MG63 (cell line): ENCODE measurements at regions not wholly inside any gene's neighbourhood (a gene's known extent, or its start where the extent isn't known, plus 50 kb on each side); places are given as distances from the start of the nearest gene placed in this dataset.
"Not testable (repeated sequence)": the region's sequence is repeated elsewhere in the genome, so short reads cannot be mapped to it uniquely, and the experiment has no call there.

ENCODE experiments used
- DNase-seq: peaks from one replicate; pipeline ENCODE4 v3.0.0-alpha.2; 2020
- H3K27me3 ChIP-seq: fragments of 250-450 bp; sonication (Bioruptor Pico); 2 replicates; pipeline ENCODE4 v1.5.1; 2020; ENCODE audit warnings: mild to moderate bottlenecking, moderate library complexity
- H3K36me3 ChIP-seq: fragments of 250-450 bp; sonication (Bioruptor Pico); 2 replicates; pipeline ENCODE4 v1.5.1; 2020; ENCODE audit warnings: mild to moderate bottlenecking, moderate library complexity
- H3K4me3 ChIP-seq: fragments of 250-450 bp; sonication (Bioruptor Pico); 2 replicates; pipeline ENCODE4 v1.5.1; 2020; ENCODE audit warnings: mild to moderate bottlenecking, moderate library complexity
- H3K9me3 ChIP-seq: fragments of 250-450 bp; sonication (Bioruptor Pico); 2 replicates; pipeline ENCODE4 v1.5.1; 2020; ENCODE audit warnings: mild to moderate bottlenecking, moderate library complexity

DNA sequence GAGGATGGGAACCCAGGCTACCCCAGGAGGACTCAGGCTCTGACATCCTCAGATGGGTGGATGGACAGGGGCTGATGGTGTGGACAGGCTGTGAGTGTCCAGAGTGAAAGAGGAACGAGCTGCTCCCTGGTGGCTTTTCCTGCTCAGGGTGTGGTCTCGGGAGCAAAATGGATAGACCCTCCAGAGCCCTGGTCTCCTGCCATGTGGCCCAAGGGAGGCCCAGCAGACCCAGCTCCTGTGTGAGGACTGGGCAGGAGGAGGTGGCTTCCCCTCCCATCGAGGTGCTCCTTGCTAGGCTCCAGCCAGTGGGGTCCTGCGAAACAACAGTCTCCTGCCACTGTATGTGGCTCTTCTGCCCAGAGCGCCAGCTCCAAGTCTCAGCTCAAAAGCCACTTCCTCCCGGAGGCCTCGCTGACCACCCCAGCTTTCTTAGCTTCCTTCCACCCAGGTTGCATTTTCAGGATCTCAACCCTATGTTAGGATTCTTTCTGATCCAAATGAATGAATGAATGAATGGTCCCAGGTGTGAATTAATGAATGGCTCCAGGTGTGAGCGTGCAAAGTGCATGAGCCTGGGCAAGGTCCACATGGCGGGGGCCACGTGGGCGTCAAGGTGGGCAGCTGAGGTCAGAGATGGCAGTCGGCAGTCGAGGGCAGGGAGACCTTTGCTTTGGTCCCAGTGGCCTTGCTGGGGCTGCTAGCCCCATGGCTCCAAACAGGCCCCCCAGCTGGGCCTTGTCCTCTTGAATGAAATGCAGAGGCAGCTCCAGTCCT lies 120.3 kb upstream of the CIBAR2 start:
- no peak overlapping the region for H3K4me3 ChIP-seq
- H3K27me3 ChIP-seq, result no peaks in the 10 kb centered on the region
- no peak for DNase-seq
- no peaks in the 10 kb centered on the region for H3K36me3 ChIP-seq
- no peaks in the 10 kb centered on the region for H3K9me3 ChIP-seq

DNA sequence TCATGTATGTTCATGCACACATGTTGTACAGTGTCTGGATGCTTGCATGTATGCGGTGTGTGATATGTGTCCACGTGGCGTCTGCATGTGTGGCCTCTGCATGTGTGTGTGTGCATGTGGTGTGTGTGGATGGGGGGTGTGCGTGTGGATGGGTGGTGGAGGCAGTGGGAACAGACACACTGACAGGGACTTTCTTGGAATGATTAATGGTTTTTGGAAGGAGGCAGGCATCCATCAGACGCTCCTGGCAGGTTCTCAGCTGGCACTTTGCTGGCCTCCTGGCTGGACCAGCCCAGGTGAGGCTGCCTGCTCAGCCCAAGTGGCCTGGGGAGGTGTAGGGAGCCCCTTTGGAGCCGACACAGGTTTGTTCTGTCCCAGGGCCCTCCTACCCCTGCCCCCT lies 121.2 kb upstream of the CIBAR2 start:
- Histone ChIP-seq H3K9me3 (no peaks in the 10 kb centered on the region), H3K4me3 (no peak overlapping the region), H3K27me3 (no peaks in the 10 kb centered on the region), H3K36me3 (no peaks in the 10 kb centered on the region)
- DNase-seq, result no peak

DNA sequence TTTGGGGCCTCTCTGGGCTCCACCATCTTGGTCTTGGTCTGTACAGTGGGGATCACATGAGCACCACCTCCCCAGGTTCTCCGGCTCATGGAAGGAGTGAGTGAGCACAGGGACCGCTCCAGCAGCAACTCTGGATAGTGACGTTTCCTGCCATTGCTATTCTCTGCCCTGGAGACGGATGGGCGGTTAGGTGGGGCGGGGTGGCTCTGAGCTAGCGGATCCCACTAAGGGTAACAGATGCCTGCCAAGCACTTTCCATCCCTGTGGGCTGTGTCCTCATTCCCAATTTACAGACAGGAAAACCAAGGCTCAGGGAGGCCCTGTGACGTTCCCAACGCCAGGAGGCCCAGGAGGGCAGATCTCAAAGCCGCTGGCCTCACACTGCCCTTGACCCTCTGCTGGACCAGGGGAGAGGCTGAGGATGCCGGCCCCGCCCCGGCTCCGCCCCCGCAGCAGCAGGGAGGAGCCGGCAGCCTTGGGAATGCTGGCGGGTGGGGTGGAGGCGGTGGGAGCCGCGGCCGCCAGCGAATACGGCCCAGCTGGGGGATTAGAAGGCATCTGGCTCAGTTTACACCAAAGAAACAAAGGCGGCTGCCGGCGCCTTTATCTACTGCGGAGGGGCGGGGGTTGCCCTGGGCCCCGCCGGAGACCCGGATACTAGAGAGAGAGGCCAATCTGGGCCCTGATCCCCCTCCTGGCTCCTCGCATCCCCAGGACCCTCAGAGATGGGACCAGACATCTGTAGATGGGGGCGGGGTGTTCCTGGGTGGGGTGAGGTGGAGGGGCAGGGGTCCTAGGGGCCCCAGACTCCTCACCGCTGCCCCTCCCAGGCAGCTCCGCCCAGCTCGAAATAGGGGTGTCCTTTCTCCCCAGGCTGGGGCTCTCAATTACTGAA lies 122.3 kb upstream of the CIBAR2 start:
- H3K27me3 ChIP-seq, result no peaks in the 10 kb centered on the region
- no peaks in the 10 kb centered on the region for H3K9me3 ChIP-seq
- peak overlapping the region; percentile 22 for H3K4me3 ChIP-seq
- no peaks in the 10 kb centered on the region for H3K36me3 ChIP-seq
- peak; percentile 88 for DNase-seq

DNA sequence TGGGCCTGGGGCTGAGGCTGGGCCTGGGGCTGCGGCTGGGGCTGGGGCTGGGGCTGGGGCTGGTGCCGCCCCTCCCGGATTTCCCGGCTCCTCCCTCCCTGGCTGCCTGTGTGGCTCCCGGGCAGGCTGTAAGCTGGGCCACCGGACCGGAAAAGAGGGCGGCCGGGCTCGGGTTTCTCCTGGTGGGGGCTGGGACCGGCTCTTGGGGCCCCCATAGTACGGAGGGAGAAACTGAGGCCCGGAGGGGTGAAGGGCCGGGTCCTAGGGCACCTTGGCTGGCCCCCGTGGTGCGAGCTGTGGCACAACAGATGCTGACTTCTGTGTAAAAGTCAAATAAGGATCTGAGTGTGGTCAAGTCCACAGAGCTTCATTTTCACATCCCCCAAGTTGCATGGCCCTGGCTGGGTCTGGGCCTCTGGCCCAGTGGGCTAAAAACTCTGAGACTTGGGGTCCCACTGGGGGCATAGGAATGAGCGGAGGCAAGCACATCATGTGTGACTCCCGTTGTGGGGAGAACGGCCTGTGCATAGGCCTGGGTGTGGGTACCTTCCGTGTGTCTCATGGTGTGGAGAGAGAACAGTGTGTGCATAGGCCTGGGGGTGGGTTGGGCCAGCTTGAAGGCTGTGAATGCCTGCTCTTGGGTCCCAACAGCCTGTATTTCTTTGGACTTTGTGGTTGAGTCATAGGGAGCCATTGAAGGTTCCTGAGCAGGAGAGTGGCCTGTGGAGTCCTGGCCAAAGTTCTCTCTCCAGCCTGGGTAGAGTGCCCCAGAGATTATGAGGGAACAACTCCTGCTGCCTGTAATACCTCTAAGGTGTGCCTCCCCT lies 123.9 kb upstream of the CIBAR2 start:
- no peak for DNase-seq
- no peaks in the 10 kb centered on the region for H3K9me3 ChIP-seq
- H3K27me3 ChIP-seq, result no peaks in the 10 kb centered on the region
- H3K36me3 ChIP-seq, result no peaks in the 10 kb centered on the region
- no peak overlapping the region for H3K4me3 ChIP-seq

DNA sequence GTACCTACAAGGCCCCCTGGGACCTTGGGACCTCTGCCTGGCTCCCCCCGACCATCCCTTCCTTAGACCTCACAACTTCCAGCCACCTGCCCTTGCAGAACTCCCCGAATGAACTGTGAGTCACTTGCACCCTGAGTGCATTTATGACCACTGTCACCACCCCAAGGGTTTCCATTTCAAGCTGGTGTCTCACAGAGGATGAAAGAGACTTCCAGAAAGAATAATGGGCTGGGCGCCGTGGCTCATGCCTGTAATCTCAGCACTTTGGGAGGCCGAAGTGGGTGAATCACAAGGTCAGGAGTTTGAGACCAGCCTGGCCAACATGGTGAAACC lies 124.5 kb upstream of the CIBAR2 start:
- no peak for DNase-seq
- Histone ChIP-seq H3K27me3 (no peaks in the 10 kb centered on the region), H3K36me3 (no peaks in the 10 kb centered on the region), H3K9me3 (no peaks in the 10 kb centered on the region), H3K4me3 (no peak overlapping the region)

DNA sequence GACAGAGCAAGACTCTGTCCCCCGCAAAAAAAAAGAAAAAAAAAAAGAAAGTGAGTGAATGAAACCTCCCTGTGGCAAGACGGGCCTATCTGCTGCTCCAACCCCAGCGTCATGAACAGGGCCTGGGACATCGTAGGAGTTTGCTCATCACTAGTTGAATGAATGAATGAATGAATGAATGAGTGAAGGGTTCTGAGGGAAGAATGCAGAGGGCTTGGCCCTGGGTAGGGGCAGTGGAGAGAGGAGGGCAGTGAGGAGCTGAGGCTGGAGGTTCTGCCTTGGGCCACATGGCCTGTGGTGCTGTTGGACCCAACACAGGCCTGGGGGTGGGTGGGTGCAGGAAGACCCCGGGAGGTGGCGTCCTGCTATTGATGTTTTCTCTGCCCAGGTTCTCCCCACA lies 125.5 kb upstream of the CIBAR2 start:
- no peak overlapping the region for H3K4me3 ChIP-seq
- H3K27me3 ChIP-seq, result no peaks in the 10 kb centered on the region
- DNase-seq, result no peak
- H3K36me3 ChIP-seq, result no peaks in the 10 kb centered on the region
- no peaks in the 10 kb centered on the region for H3K9me3 ChIP-seq

DNA sequence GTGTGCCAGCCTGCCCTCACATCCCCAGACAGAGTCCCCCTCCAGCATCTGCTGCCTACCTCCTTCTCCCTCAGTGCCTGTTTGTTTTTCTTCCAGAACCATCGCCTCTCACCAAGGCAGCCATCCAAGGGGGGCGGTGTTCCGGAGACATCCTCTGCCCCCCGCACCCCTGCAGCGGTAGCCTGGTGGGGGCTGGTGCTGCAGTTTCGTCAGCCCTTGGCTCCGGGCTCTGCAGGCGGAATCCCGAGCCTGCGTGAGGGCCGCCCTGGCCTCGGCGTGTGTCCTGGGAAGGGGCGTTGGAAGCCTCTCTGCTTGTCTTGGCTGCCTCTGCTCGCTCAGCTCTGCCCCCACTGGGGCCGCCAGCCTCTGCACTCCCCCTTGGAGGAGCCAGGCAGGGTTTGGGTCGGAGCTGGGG lies 126.0 kb upstream of the CIBAR2 start:
- DNase-seq, result peak; percentile 80
- Histone ChIP-seq H3K4me3 (no peak overlapping the region), H3K36me3 (no peaks in the 10 kb centered on the region), H3K27me3 (no peaks in the 10 kb centered on the region), H3K9me3 (no peaks in the 10 kb centered on the region)

DNA sequence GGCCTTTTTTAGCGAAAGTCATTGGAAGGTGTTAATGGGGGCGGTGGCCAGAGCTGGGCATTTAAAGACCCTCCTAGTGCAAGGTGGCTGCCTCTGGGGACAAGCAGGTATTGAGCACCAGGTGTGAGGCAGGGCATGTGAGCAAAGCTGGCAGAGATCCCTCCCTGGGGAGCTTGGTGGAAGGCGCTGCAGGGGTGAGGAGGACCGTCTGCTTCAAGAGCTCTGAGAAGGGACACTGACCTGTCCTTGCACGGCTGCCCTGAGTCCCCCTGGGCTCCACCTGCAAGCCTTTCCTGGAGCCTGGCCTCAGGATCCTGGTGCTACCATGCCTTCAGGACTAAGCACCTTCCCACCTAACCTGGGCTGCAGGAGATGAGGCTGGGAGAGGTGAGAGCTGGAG lies 127.0 kb upstream of the CIBAR2 start:
- Histone ChIP-seq H3K27me3 (no peaks in the 10 kb centered on the region), H3K9me3 (no peaks in the 10 kb centered on the region), H3K4me3 (no peak overlapping the region), H3K36me3 (no peaks in the 10 kb centered on the region)
- no peak for DNase-seq

DNA sequence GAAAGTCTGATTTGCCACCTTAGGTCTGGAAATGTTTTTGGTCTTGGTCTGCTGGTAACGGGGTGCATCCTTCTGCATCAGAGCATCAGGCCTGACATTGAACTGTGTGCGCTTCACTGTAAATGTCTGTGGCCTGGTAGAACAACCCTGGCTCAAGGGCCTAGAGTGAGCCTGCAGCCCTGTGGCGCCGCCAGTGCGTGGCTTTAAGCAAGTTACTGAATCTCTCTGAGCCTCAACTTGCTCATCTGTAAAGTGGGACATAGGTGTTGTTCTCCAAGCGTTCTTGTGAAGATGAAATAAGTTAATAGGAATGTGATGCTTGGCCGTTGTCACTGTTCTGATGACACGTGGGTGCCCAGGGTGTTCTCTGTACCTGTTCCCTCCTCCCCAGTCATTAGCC lies 127.6 kb upstream of the CIBAR2 start:
- Histone ChIP-seq H3K27me3 (no peaks in the 10 kb centered on the region), H3K4me3 (no peak overlapping the region), H3K36me3 (no peaks in the 10 kb centered on the region), H3K9me3 (no peaks in the 10 kb centered on the region)
- DNase-seq, result no peak

DNA sequence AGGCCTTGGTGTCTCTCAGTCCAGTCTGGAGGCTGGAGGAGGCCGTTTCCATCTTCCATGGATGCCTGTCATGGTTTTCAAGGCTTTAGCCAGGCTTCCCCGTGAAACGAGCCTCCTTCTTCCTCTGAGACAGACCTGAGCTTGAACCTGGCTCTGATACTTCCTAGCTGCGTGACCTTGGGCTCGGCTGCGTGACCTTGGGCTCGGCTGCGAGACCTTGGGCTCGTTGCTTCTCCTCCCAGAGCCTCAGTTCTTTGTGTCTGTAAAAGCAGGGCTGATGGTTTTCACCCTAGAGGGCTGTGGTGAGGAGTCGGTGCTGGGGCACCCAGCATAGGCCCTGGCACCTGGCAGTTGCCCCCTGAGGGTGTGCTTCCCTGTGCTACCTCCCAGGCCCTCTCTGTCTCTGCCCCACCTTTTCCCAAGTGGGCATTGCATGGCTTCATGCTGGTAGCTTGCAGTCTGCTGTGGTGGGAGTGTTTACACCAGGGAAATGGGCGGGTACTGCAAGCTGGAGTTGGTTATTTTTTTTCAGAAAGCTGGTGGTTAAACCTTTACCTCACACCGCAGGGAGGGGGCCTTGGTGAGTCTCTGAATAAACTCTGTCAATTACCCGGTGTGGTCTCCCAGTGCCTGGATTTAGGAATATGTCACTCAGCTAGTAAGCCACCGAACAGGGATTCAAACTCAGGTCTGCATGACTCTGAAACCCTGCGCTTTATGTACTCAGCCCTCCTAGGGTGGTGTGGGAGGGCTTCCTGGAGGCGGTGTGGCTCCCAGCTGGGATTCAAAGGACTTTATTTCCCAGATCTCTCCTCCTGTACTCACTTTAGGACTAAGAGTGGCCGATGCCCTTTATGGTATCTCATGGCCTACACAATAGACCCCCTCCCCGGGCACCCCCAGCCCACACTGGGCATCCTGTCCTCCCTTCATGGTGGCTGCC lies 129.0 kb upstream of the CIBAR2 start:
- H3K4me3 ChIP-seq, result no peak overlapping the region

DNA sequence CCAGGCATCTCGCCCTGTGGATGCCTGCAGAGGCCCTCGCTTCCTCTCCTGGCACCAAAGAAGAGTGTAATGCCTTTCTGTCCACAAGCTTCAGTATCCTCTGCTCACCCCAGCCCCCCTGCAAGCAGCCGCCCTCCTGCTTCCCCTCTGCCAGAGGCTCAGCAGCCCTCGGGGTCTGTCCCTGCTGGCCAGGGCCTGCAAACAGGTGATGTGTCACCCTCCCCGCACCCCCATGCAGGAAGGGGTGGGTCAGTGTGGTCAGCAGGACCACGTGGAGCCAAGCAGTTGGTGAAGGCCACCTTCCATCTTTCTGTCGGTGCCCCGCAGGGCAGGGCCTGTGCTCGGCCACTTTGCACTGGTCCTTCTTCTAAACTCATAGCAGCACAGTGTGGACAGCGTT lies 129.9 kb upstream of the CIBAR2 start:
- no peak overlapping the region for H3K4me3 ChIP-seq
- no peaks in the 10 kb centered on the region for H3K36me3 ChIP-seq

More for the DNA sequence above, 129.0 kb upstream of the CIBAR2 start:
- no peaks in the 10 kb centered on the region for H3K27me3 ChIP-seq
- H3K9me3 ChIP-seq, result no peaks in the 10 kb centered on the region
- no peak for DNase-seq
- H3K36me3 ChIP-seq, result no peaks in the 10 kb centered on the region

DNA sequence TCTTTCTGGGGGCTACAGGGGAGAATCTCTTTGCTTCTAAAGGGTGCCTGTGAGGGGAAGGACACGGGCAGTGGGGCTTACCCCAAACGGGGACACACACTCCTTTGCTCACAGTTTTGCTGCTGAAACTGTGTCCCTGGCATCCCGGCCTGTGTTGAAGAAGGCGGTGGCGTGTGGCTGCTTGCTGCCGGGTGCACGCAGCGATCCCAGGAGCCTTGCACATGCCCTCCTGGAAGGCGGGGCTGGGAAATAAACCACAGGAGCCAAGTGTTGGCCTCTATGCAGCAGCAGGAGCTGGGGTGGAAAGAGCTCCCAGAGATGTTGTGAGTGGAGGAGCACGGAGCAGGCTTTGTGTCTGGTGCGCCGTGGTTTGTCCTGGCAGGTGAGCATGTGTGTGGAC lies 131.0 kb upstream of the CIBAR2 start:
- H3K36me3 ChIP-seq, result no peaks in the 10 kb centered on the region
- H3K9me3 ChIP-seq, result no peaks in the 10 kb centered on the region
- no peak for DNase-seq
- H3K4me3 ChIP-seq, result no peak overlapping the region
- H3K27me3 ChIP-seq, result no peaks in the 10 kb centered on the region

More for the DNA sequence above, 129.9 kb upstream of the CIBAR2 start:
- DNase-seq, result no peak
- Histone ChIP-seq H3K27me3 (no peaks in the 10 kb centered on the region), H3K9me3 (no peaks in the 10 kb centered on the region)

DNA sequence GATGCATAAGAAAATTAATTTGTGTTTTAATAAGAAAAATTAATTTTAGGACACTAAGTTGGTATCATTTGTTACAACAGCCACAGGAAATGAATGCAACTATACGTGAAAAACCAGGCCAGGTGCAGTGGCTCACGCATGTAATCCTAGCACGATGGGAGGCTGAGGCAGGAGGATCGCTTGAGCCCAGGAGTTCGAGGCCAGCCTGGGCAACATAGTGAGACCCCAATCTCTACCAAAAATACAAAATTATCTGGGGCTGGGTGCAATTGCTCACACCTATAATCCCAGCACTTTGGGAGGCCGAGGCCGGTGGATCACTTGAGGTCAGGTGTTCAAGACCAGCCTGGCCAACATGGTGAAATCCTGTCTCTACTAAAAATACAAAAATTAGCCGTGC lies 132.2 kb upstream of the CIBAR2 start:
- H3K27me3 ChIP-seq, DNase-seq, H3K36me3 ChIP-seq, H3K4me3 ChIP-seq, H3K9me3 ChIP-seq: not testable (repeated sequence)

DNA sequence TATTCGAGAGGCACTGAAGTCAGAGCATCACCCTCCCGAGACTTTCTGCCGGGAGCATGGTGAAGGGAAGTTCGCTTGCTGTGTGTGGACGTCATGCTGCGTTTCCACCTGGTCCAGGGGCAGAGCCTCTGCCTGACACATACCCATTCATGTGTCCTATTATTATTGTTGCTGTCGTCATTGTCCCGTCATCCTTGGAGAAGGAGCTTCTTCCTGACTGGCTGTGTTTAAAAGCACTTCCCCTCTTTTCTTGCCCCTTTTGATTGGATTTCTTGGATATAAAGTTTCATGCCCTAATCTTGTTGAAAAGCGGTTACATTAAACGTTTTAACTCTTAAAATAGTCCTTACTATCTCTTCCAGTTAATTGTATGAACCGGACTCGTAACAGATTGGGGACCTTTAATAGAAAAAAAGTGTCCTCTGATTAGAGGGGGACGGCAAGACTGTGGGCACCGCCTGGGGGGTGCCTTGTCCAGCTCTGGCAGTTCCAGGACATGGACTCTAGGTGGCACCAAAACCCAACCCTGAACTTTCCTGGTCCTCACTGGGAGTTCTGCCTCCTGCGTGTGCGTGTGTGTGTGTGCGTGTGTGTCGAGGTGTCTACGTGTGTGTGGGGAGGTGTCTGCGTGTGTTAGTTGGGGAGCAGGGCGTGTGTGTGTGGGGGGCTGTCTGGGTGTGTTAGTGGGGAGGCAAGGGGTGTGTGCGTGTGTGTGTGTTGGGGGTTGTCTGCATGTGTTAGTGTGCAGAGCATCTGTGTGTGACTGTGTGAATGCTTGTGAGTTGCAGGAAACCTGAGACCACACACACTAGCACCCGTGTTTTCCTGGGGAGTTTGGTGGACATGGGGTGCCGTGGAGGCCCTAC lies 133.3 kb upstream of the CIBAR2 start:
- H3K27me3 ChIP-seq, result no peaks in the 10 kb centered on the region
- no peaks in the 10 kb centered on the region for H3K36me3 ChIP-seq
- peak; percentile 62 for DNase-seq
- no peaks in the 10 kb centered on the region for H3K9me3 ChIP-seq
- H3K4me3 ChIP-seq, result no peak overlapping the region

DNA sequence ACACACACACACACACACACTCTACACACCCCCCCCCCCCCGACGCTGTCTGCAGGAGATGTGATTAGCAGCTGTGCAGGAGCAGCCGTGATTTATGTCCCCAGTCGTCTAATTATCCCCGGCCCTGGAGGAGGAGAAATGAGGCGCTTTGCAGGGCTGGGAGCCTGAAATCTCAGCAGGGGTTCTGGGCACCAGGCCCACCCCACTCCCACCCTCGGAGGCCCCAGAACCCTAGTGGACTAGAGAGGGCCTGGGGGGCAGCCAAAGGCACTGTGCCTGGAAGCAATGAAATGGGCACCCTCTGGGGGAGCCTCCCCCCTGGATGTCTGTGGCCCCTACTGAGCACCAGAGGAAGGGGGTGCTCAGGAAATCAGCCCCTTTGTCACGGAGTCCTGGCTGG lies 134.2 kb upstream of the CIBAR2 start:
- Histone ChIP-seq H3K36me3 (no peaks in the 10 kb centered on the region), H3K4me3 (no peak overlapping the region), H3K27me3 (no peaks in the 10 kb centered on the region), H3K9me3 (no peaks in the 10 kb centered on the region)
- no peak for DNase-seq
